ENCODE measurements at regions not wholly inside any gene's neighbourhood (a gene's known extent, or its start where the extent isn't known, plus 50 kb on each side); places are given as distances from the start of the nearest gene placed in this dataset.
"Not testable (repeated sequence)": the region's sequence is repeated elsewhere in the genome, so short reads cannot be mapped to it uniquely, and the experiment has no call there.

DNA sequence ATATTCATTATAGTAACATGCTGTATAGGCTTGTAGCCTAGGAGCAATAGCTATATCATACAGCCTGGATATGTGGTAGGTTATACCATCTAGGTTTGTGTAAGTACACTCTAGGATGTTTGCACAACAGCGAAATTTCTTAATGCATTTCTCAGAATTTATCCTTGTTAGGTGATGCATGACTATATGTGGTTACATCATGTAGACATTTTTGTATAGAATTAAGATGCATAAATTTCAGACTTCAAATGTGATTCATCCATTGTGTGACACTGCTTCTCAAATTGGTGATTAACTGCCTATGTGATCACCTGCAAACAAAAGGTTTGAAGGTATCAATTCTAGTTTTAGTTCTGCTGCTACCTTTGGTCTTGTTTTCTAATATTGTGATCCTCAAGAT, 1787.0 kb upstream of the PIK3C3 start:
- no peak for DNase-seq

DNA sequence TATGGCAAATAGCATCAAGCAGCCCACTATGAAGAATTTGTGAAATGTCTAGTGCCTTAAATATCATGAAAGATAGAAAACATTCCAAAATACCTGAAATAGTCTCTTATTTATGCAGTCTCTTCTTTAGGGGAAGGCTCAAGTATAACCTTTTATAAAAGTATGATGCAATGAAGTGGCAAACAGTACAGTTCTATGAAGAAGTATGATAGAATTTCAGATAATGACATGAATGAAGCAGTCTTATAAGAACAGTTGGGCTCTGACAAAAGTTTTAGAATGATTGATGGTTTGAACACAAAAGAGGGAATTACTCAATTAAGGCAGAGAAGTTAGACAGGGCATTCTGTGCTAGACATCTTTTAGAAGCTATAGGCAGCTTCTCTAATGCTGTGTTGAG, 1791.8 kb upstream of the PIK3C3 start:
- DNase-seq, result no peak

DNA sequence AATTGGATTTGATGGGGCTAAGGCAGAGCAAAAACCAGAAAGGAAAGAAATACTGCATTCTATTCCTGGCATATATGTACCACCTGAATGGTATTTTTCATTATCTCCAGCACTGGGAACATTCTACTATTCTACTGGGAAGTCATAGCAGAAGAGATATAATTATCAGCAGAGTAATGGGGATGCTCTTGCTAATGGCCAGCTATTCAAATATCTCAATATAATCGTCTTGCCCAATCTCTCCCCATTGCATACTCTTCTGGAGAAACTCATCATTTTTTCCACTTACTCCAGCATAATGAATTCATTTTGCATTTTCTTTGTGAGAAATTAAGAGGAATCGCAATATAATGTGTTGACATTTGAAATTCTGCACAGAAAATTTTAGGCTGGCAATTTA, 1794.7 kb upstream of the PIK3C3 start:
- no peak for DNase-seq

GRCh38 chr18:40159141-40160017, 1795.7 kb upstream of the PIK3C3 start:
- DNase-seq, result peak; percentile 53

- DNase-seq, result no peak
These were observed 1797.9 kb upstream of the PIK3C3 start for GRCh38 chr18:40157120-40157519.

DNA sequence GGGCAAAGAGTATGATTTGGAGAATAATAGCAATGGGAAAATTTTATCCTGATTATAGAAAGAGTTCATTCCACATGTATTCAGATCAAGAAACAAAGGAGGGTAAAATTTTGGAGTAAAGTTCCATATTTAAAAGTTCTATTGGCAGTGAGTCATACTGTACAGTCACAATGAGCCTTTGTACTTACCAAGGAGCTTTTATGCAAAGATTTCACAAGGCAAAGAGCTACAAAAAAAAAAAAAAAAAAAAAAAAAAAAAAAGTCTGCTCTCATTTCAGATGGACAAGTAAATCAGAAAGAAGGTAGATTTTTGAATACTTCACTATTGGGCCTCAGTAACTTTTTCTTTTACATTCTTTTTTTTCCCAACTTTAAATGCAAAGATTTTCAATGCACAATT, 1802.2 kb upstream of the PIK3C3 start:
- DNase-seq, result no peak

- DNase-seq, result no peak
These were observed 1806.1 kb upstream of the PIK3C3 start for GRCh38 chr18:40148960-40149359.

DNA sequence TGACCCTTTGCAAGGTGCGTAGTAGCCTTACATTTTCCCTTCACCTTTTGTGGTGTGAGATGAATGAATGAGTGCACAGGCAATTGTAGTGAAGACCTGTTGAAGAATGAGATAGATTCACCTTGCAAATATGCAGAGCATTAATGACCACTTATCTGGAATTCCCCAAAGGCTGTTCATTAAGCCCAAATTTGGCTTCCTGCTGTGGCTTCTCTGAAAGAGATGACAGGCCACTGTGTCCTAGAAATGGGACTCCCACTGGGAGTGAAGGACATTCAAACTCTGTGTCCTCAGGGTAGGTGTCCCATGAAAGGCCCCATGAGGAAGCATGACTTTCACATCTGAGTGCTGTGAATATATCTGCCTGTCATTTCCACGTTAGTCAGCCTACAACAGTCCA, 1821.8 kb upstream of the PIK3C3 start:
- no peak for DNase-seq

GRCh38 chr18:40132438-40132837, 1822.6 kb upstream of the PIK3C3 start:
- DNase-seq, result not testable (repeated sequence)

DNA sequence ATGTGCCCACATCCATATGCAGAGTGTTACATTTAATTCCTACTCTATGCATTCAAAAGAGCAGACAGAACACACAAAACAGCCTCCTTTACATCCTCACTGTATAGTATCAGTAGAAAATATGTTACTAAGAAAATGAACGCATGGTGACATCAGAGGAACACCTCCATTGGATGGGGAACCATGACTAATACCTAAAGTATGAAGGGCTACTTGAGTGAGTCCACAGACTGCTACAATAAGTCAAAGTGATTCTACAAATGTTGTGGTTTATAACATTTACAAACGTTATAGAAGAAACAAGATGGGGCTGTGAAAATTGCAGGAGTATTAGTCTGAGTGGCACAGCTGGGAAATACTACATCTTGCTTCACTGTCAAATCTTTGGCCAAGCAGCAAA, 1830.9 kb upstream of the PIK3C3 start:
- DNase-seq, result no peak

DNA sequence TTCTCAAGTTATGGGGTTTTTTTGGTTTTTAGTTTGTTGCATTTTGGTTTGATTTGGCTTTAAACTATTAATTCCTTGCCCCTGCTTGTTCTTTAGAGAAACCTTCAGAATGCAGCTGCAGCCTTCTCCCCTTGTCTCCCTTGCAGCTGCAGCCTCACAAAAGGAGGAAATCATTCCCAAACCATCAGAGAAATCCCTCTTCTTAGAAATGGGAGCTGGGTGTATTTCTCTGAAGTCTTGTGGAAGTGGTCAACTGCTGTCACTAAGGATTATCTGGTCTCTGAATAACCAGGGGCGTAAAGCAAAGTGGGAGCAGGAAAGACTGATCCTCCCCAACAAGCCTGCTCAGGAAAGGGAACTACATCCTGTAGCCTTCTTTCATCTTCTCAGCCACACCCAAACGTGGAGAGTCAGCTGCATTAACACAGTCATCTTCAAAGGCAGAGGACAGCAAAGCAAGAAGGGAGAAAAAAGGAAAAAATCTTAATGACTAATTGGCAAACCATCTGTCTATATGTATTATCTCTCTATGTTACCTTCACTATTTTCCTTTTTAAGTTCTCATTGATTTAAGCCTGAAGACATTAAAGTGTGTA, 1834.1 kb upstream of the PIK3C3 start:
- no peak for DNase-seq

DNA sequence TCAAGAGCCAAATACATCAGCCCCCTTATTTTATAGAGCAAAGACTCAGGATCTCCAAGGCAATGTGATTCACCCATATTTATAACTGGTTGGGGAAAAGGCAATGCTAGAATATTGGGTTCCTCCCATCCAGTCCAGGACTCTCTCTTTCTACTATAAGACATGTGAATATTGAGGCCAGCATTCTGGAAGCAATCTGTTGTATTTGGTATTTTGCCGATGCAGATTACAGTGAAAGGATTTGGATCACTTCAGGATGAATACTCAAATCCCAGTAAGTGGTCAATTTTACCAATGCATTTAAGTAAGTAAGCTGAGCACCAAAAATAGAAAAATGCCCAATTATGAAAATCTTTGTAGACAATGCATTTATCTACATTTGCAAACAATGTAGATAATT, 1834.7 kb upstream of the PIK3C3 start:
- DNase-seq, result no peak

GRCh38 chr18:40119581-40119980, 1835.5 kb upstream of the PIK3C3 start:
- not testable (repeated sequence) for DNase-seq

DNA sequence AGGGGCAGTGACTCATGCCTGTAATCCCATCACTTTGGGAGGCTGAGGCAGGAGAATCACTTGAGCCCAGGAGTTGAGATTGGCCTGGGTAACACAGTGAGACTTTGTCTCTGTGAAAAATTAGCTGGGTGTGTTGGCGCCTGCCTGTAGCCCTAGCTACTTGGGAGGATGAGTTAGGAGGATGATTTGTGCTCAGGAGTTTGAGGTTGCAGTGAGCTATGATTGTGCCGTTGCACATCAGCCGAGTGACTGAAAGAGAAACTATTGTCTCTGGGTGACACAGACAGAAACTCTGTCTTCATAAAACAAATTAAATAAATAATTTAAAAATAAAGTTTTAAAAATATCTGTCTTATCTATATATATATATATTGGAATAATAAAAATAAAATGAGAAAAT, 1844.6 kb upstream of the PIK3C3 start:
- DNase-seq, result no peak

- DNase-seq, result no peak
These were observed 1845.6 kb upstream of the PIK3C3 start for GRCh38 chr18:40109252-40110049.

- no peak for DNase-seq
These were observed 1846.4 kb upstream of the PIK3C3 start for GRCh38 chr18:40108596-40108995.

GRCh38 chr18:40102903-40103302, 1852.1 kb upstream of the PIK3C3 start:
- no peak for DNase-seq

- DNase-seq, result no peak
These were observed 1855.4 kb upstream of the PIK3C3 start for GRCh38 chr18:40099641-40100040.

GRCh38 chr18:40096675-40097074, 1858.4 kb upstream of the PIK3C3 start:
- DNase-seq, result no peak

DNA sequence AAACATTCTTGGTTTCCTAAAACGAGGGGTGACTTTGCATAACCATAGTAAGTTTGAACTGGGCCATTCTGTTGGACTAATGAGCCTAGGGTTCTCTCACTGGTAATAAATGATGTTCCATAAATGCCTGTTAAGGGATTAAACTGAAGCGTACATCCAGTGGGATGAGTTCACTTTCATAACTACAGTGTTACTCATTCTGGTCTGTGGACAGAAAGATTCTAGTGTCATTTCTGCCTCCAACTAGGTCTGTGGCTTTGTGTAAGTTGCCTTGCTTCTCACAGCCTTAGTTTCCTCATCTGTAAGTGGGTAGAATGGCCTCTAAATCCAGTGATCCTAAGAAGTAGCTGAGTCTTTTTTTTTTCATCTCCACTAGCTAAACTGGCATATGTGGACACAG, 1860.6 kb upstream of the PIK3C3 start:
- no peak for DNase-seq

GRCh38 chr18:40088130-40088529, 1866.9 kb upstream of the PIK3C3 start:
- DNase-seq, result no peak

GRCh38 chr18:40079786-40080185, 1875.2 kb upstream of the PIK3C3 start:
- no peak for DNase-seq

DNA sequence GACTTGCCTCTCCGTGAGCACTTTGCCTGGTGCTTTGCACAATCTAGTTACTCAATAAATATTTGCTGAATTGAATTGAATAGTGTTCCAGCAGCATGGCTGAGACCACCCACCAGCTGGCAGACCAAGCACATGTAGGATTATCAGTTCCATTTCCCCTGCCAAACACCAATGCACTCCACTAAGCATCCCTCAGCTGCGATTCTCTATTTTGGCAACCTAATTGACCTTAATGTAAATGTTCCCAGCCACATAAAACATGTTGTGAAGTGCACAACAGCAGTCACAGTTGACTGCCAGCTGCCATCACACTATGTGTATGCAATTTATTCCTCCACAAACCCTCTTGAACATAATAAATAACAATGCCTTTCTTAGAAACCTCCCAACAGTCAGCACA, 1879.4 kb upstream of the PIK3C3 start:
- DNase-seq, result no peak

- no peak for DNase-seq
These were observed 1882.3 kb upstream of the PIK3C3 start for GRCh38 chr18:40072761-40073160.

All from NCI-H1048 (cell line).